Thyroid gland (tissue), 4 donors: ENCODE measurements at regions not wholly inside any gene's neighbourhood (a gene's known extent, or its start where the extent isn't known, plus 50 kb on each side); places are given as distances from the start of the nearest gene placed in this dataset.

Source experiments
- CTCF ChIP-seq, 6 experiments: fragments of 200-600 bp in 3 of 6; fragments of 450-650 bp in 3 of 6; sonication (generic) in 3 of 6; IDR thresholded peaks; one replicate each; pipeline ENCODE4 v1.5.1; 2016 to 2019; ENCODE audit warnings: antibody characterized with exemption in 6 of 6, mild to moderate bottlenecking in 2 of 6, inconsistent platforms in 1 of 6, moderate library complexity in 1 of 6
- POLR2A ChIP-seq, 2 donors: fragments of 450-650 bp; IDR thresholded peaks; one replicate each; pipeline ENCODE4 v1.6.1; 2017; ENCODE audit warnings: antibody characterized with exemption in 2 of 2, mild to moderate bottlenecking in 2 of 2, moderate library complexity in 1 of 2

DNA sequence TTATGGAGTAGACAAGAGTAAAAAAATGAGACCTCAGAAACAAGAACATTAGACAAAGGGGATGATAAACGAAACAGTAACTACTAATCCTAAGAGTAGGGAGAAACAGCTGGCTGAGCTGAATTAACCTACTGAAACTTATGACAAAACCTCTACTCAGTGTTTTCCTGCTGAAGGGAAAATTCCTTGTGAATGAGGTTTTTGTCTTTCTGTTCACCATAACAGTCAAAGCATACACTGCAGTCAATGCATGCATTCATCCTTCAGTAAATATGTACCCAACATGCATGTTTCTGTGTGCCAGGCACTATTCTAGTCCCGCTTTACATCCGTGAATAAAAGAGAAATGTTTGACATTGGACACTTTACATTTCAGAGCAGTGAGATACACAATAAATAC lies 805.6 kb upstream of the KLHL29 start:
- TF ChIP-seq CTCF (IDR thresholded peaks at IDR 0.05), result no peak
- no peak for TF ChIP-seq POLR2A (IDR thresholded peaks at IDR 0.05)
